Suprapubic skin (tissue), 4 donors: ENCODE measurements at regions not wholly inside any gene's neighbourhood (a gene's known extent, or its start where the extent isn't known, plus 50 kb on each side); places are given as distances from the start of the nearest gene placed in this dataset.

Experiments used
- DNase-seq, 2 donors: peaks; one replicate each; pipeline ENCODE4 v3.0.0-alpha.2; 2019; ENCODE audit warnings: low spot score in 2 of 2
- H3K27ac ChIP-seq: fragments of 200-600 bp; sonication (generic); one replicate; pipeline ENCODE4 v1.5.1; 2019
- H3K27me3 ChIP-seq: fragments of 200-600 bp; sonication (generic); one replicate; pipeline ENCODE4 v1.5.1; 2019
- H3K36me3 ChIP-seq: fragments of 200-600 bp; sonication (generic); one replicate; pipeline ENCODE4 v1.5.1; 2019
- H3K4me1 ChIP-seq: fragments of 200-600 bp; sonication (generic); one replicate; pipeline ENCODE4 v1.5.1; 2019
- H3K4me3 ChIP-seq: fragments of 200-600 bp; sonication (generic); one replicate; pipeline ENCODE4 v1.5.1; 2019; ENCODE audit warnings: mild to moderate bottlenecking
- H3K9me3 ChIP-seq: fragments of 200-600 bp; sonication (generic); one replicate; pipeline ENCODE4 v1.5.1; 2019
- EP300 ChIP-seq: sonication (generic); formaldehyde crosslinking; IDR thresholded peaks from one replicate; pipeline ENCODE4 v1.6.1; 2017; ENCODE audit warnings: antibody characterized with exemption
- POLR2A ChIP-seq, 2 donors: fragments of 450-650 bp; IDR thresholded peaks; one replicate each; pipeline ENCODE4 v1.6.1; 2017; ENCODE audit warnings: antibody characterized with exemption in 2 of 2, mild to moderate bottlenecking in 2 of 2, moderate library complexity in 2 of 2
- POLR2AphosphoS5 ChIP-seq, 3 donors: sonication (generic); formaldehyde crosslinking; IDR thresholded peaks; one replicate each; pipeline ENCODE4 v1.6.1; 2017; ENCODE audit warnings: antibody characterized with exemption in 3 of 3
- WGBS: methylation state at CpG from one replicate; pipeline ENCODE4 v1.1.5; 2018; 5-methylcytosine and 5-hydroxymethylcytosine counted together
- TF ChIP-seq, protein P1 (sequence below), 2 donors: fragments of 200-600 bp in 1 of 2; fragments of 450-650 bp in 1 of 2; sonication (generic) in 1 of 2; IDR thresholded peaks; one replicate each; pipeline ENCODE4 v1.5.1; 2016 to 2019; ENCODE audit warnings: antibody characterized with exemption in 2 of 2, mild to moderate bottlenecking in 1 of 2, moderate library complexity in 1 of 2

DNA sequence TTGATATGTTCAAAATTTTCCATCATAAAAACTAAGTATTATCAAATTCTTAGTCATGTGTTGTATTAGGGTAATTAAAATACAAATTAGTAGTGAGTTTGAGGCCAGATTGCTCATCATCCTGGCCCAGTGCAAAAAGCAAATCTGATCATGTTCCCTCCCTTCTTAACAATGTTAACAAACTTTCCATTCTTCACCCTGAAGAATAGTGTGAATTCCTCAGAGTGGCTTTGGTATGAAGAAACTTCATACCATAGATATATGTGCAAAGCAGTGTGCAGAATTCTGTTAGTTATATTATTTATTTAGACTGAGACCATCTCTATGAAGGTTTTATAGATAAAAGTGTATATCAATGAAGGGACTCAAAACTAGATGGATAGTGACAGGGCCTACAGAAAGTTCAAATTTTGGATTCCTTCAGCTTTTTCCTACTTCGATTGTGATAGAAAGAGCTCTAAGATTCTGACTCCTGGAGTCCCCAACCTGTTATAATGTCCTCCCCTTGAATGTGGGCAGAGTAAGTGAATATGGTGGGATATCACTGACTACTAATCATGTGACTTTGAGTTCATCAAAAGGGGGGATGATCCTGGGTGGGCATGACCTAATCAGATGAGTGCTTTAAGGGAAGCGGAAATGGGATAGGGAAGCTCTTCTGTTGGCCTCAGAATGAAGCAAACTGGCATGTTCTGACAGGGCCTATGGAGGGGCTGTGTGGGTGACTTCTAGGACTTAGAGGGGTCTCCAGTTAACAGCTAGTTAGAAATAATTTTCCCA, 271.4 kb downstream of the BTG1 start:
- Histone ChIP-seq H3K4me3 (no peak overlapping the region), H3K27ac (no peak overlapping the region), H3K36me3 (no peaks in the 10 kb centered on the region), H3K9me3 (no peaks in the 10 kb centered on the region), H3K27me3 (no peaks in the 10 kb centered on the region), H3K4me1 (no peaks in the 10 kb centered on the region)
- 98% methylated on average over 2 of the region's 2 CpGs for WGBS
- no peak for DNase-seq
- TF ChIP-seq POLR2A (IDR thresholded peaks at IDR 0.05) = no peak
- TF ChIP-seq EP300 = no peak
- TF ChIP-seq, protein P1, sequence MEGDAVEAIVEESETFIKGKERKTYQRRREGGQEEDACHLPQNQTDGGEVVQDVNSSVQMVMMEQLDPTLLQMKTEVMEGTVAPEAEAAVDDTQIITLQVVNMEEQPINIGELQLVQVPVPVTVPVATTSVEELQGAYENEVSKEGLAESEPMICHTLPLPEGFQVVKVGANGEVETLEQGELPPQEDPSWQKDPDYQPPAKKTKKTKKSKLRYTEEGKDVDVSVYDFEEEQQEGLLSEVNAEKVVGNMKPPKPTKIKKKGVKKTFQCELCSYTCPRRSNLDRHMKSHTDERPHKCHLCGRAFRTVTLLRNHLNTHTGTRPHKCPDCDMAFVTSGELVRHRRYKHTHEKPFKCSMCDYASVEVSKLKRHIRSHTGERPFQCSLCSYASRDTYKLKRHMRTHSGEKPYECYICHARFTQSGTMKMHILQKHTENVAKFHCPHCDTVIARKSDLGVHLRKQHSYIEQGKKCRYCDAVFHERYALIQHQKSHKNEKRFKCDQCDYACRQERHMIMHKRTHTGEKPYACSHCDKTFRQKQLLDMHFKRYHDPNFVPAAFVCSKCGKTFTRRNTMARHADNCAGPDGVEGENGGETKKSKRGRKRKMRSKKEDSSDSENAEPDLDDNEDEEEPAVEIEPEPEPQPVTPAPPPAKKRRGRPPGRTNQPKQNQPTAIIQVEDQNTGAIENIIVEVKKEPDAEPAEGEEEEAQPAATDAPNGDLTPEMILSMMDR (IDR thresholded peaks at IDR 0.05) = no peak
- no peak for TF ChIP-seq POLR2AphosphoS5 (IDR thresholded peaks at IDR 0.05)

- TF ChIP-seq POLR2A (IDR thresholded peaks at IDR 0.05) = no peak
- TF ChIP-seq, protein P1 (IDR thresholded peaks at IDR 0.05) = no peak
- TF ChIP-seq POLR2AphosphoS5 (IDR thresholded peaks at IDR 0.05) = no peak
- no peak for TF ChIP-seq EP300
- Histone ChIP-seq H3K4me1 (no peaks in the 10 kb centered on the region), H3K4me3 (no peak overlapping the region), H3K27ac (no peak overlapping the region), H3K27me3 (no peaks in the 10 kb centered on the region), H3K9me3 (no peaks in the 10 kb centered on the region), H3K36me3 (no peaks in the 10 kb centered on the region)
- 81% methylated on average over 1 of the region's 1 CpG for WGBS
- DNase-seq = no peak
Observed at GRCh38 chr12:91871751-91872150, 273.9 kb downstream of the BTG1 start.

GRCh38 chr12:91870872-91871707, 274.6 kb downstream of the BTG1 start:
- TF ChIP-seq EP300 (no peak), POLR2AphosphoS5 (IDR thresholded peaks at IDR 0.05) (no peak), POLR2A (IDR thresholded peaks at IDR 0.05) (no peak)
- TF ChIP-seq, protein P1 (IDR thresholded peaks at IDR 0.05) = no peak
- no peaks in the 10 kb centered on the region for H3K36me3 ChIP-seq
- H3K9me3 ChIP-seq = no peaks in the 10 kb centered on the region
- H3K27me3 ChIP-seq = no peaks in the 10 kb centered on the region
- no peaks in the 10 kb centered on the region for H3K4me1 ChIP-seq
- DNase-seq = no peak
- no peak overlapping the region for H3K27ac ChIP-seq
- WGBS = 83% methylated on average over 9 of the region's 9 CpGs
- H3K4me3 ChIP-seq = no peak overlapping the region

GRCh38 chr12:91868054-91868453, 277.6 kb downstream of the BTG1 start:
- DNase-seq = no peak
- no peaks in the 10 kb centered on the region for H3K36me3 ChIP-seq
- no peak overlapping the region for H3K4me3 ChIP-seq
- H3K27me3 ChIP-seq = no peaks in the 10 kb centered on the region
- no peaks in the 10 kb centered on the region for H3K9me3 ChIP-seq
- WGBS = 85% methylated on average over 4 of the region's 4 CpGs
- no peaks in the 10 kb centered on the region for H3K4me1 ChIP-seq
- TF ChIP-seq, protein P1 (IDR thresholded peaks at IDR 0.05) = no peak
- TF ChIP-seq POLR2A (IDR thresholded peaks at IDR 0.05) (no peak), POLR2AphosphoS5 (IDR thresholded peaks at IDR 0.05) (no peak), EP300 (no peak)
- H3K27ac ChIP-seq = no peak overlapping the region

DNA sequence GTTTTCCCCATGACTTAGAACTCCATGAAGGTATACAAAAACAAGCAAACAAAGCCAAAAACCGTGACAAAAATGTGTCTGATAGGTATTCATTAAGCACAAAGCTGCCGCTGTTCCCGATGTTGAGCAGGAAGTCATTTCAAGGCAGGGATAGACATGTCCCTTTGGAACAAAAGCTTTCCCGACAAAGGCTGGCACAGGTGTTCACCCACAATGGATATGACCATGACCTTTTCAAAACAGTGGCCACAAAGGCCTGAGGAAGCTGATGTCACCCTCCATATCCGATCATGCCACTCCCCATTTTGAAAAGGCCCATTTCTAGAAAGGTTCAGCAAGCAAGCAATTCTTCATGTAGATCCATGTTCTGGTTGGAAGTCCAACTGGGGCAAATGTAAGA, 279.1 kb downstream of the BTG1 start:
- no peak overlapping the region for H3K4me3 ChIP-seq
- H3K9me3 ChIP-seq = no peaks in the 10 kb centered on the region
- no peaks in the 10 kb centered on the region for H3K4me1 ChIP-seq
- H3K27me3 ChIP-seq = no peaks in the 10 kb centered on the region
- no peak for TF ChIP-seq EP300
- TF ChIP-seq, protein P1 (IDR thresholded peaks at IDR 0.05) = no peak
- no peak for TF ChIP-seq POLR2A (IDR thresholded peaks at IDR 0.05)
- TF ChIP-seq POLR2AphosphoS5 (IDR thresholded peaks at IDR 0.05) = no peak
- no peak for DNase-seq
- H3K27ac ChIP-seq = no peak overlapping the region
- WGBS = 78% methylated on average over 5 of the region's 5 CpGs
- no peaks in the 10 kb centered on the region for H3K36me3 ChIP-seq
